HG03196 (cell line): ENCODE measurements at regions not wholly inside any gene's neighbourhood (a gene's known extent, or its start where the extent isn't known, plus 50 kb on each side); places are given as distances from the start of the nearest gene placed in this dataset.
"Not testable (repeated sequence)": the region's sequence is repeated elsewhere in the genome, so short reads cannot be mapped to it uniquely, and the experiment has no call there.

Source experiments
- ATAC-seq: cut with Tn5 transposase; IDR thresholded peaks from one replicate; pipeline ENCODE4 v1.9.1; 2021; ENCODE audit not compliant: unreplicated experiment

DNA sequence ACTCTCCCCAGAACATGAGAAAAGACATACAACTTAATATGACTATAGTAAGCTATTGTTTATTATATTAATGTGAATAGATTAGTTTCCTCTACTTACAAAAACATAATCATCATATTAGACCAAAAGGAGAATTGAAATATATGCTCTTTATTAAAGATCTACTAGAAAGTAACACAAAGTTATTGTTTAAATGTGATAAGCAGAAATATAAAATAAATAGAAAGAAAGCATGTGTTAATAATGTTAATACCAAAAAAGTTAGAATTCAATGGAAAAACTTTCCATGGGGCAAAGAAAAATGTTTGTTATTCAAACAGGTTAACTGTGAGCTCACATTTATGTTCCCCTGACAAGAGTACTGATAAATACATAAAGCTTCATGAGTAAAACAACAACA lies 421.4 kb upstream of the UBE2E3 start:
- no peak for ATAC-seq

- no peak for ATAC-seq
Observed at GRCh38 chr2:180555391-180555965, 424.9 kb upstream of the UBE2E3 start.

GRCh38 chr2:180554330-180554729 lies 426.1 kb upstream of the UBE2E3 start:
- ATAC-seq, result no peak

DNA sequence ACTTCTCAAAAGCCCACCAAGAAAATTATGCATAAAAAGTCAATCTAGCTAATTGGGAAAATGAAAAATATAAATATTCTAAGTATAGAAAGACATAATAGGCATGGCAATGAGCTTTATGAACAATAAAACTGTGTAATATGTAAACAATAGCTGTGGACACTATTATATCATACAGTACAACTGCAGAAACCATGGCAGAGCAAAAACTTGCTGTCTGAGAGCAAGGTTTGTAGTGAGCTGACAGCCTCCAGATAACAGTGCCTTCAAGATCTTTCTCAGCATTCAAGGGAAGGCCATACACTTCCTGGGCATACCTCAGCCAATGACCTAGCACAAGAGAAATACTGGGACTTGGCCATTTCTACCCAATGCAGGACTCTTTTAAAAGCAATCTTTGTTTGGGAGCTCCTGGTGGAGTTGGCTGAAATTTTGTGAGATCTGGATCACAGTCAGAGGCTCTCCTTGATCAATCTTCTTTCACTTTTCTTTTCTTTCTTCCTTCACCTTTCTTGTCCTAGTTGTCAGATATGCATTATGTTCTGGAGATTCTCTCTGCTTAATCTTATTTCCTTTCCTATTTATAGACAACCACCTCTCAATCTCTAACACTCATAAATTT lies 427.2 kb upstream of the UBE2E3 start:
- no peak for ATAC-seq

DNA sequence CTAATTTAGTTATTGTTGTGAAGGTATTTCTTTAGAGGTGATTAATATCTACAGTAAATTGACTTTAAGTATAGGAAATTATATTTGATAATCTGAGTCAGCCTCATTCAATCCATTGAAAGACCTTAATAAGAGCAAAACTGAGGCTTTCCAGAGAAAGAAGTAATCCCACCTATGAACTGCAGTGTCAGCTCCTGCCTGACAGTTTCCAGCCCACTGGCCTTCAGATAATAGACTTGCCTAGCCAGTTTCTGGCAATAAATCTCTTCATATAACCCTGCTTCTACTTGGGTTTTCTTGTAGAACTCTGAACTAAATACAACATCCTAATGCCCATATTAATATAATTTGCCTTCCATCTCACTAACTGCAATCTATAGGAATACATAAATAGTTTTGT lies 437.9 kb upstream of the UBE2E3 start:
- ATAC-seq, result no peak

- no peak for ATAC-seq
Observed at GRCh38 chr2:180540761-180541160, 439.6 kb upstream of the UBE2E3 start.

- ATAC-seq, result no peak
Observed at GRCh38 chr2:180539541-180539940, 440.9 kb upstream of the UBE2E3 start.

DNA sequence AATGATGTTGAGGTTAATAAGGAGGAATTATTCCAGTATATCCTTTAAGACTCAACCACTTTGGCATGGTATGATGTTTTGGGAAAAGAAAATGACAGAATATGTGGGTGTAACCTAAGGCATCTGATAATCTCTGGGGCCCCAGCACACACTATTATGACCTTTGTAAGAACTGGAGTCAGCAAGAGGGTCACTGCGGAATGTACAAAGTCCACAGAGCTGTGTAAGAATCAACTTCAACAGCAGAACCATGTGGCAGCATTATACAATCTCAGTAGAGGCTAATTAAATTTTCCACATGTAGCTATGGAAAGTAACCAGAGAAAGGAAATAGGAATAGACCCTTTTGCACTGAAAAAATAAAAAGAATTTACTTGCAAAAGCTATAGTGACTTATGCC lies 445.1 kb upstream of the UBE2E3 start:
- no peak for ATAC-seq

GRCh38 chr2:180531787-180532186 lies 448.6 kb upstream of the UBE2E3 start:
- ATAC-seq, result not testable (repeated sequence)

- no peak for ATAC-seq
Observed at GRCh38 chr2:180524499-180524898, 455.9 kb upstream of the UBE2E3 start.

DNA sequence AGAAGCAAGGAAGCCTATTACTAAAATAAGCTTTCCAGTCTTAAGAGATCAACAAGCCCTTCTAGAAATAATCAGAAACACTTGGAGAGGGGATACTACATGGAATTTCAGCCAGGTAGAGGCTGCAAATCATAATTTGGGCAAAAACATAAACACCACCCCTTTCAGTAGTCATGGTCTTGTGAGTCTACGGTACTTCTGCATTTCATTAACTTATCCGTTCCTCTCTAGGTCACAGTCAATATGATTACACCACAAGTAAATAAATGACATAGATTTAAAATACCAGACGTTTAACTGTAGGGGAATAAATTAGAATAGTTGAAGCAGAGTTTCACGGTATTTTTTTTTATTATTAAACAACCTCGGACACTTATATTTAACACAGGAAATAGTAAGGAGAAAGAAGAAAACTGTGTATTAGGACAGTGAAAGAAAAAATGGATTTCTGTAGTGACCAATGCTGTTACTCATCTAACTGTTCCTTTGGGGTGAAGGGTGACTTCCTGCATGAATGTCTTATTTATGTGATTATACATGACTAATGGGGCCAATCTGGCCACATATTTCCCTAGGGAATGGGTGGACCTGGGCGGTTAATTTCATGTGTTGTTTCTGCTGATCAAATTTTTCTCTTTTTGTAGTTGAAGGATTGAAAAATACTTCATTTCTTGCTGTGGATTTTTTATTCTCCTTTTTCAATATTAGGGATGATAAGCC lies 456.6 kb upstream of the UBE2E3 start:
- ATAC-seq, result no peak

DNA sequence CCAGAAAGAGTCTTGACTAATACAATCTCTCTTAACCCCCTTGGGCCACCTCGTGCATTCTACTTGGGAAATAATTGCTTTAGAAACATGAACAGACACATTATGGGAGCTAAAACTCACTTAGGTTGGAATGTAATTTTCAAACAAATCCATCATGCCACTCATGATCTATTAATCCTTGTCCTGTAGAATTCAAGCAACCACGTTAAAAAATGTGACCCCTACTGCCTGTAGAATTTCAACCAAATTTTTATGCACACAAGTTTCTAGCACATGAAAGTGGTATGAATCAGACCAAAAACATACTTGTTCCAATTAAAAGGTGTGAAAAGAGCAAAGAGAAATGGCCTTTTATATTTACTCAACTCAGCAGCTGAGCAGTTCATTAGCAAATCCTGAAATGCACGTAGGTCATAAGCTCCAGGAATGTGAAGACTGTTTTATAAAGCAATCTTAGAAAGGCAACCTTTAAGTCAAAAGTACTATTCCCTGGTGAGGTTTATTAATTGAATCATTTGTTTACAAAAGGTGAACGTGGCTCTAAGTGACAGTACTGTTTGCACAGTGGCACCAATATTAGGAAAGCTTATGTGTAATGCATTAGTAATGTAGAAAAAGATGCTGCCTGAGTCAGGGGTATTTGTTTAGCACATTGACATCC lies 459.4 kb upstream of the UBE2E3 start:
- ATAC-seq, result no peak

DNA sequence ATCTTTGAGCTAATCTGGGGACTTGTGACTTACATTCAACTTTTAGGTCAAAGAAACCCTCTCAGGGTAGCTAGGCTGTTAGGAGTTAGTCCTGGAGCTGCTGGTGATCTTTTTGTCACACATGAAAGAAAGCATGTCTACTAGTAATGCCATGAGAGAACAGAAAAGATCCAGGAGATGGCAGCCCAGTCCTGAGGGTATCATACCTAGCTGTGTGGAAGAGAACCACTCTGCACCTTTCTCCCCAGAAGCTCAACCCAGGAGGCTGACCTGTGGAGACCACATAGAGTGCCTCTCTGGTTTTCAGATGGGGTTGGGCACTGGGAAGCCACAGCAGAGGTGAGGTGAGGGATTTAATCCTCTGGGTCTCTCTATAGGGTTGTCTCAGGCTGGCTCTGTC lies 460.2 kb upstream of the UBE2E3 start:
- ATAC-seq, result no peak

DNA sequence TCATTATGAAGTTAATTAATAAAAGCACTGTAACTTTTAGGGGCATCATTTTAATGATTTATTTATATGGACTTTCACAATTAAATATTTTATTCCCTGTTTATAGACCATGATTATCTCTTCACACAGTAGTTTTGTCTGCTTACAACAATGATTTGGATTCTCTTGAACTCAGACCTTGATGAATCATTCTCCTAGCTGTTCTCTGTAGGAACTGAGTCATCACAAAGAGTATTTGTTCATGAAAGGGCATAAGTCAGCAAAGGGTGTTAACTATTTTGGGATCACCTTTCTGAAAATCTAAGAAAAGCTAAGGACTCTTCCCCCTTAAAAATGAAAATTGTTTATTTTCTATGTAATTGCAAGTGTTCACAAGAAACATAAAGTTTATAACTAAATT lies 461.1 kb upstream of the UBE2E3 start:
- no peak for ATAC-seq

- ATAC-seq, result no peak
Observed at GRCh38 chr2:180516232-180516631, 464.2 kb upstream of the UBE2E3 start.

DNA sequence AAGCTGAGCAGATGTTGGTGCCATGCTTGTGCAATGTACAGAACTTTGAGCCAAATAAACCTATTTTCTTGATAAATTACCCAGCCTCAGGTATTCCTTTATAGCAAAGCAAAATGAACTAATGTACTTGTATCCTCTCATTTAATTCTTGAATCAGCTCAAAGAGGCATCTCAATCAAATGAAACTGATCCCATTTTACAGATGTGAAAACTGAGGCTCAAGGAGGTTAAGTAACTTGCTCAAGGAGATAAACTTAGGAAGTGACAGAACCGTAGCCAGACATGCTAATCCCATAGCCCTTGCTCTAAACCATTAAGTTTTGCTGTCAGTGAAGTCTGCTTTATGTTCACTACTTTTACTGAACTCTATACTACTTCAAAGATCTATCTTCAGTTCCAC lies 467.0 kb upstream of the UBE2E3 start:
- ATAC-seq, result no peak

DNA sequence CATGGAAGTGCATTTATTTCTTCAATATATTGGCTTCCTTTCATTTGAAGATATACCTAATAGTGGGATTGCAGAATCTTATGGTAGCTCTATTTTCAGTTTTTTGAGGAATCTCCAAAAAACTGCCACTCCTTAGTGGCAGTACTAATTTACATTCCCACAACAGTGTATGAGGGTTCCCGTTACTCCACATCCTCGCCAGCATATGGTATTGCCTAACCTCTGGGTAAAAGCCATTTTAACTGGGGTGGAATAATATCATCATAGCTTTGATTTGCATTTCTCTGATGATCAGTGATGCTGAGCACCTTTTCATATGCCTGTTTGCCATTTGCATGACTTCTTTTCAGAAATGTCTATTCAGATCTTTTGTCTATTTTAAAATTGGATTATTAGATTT lies 471.9 kb upstream of the UBE2E3 start:
- ATAC-seq, result no peak

DNA sequence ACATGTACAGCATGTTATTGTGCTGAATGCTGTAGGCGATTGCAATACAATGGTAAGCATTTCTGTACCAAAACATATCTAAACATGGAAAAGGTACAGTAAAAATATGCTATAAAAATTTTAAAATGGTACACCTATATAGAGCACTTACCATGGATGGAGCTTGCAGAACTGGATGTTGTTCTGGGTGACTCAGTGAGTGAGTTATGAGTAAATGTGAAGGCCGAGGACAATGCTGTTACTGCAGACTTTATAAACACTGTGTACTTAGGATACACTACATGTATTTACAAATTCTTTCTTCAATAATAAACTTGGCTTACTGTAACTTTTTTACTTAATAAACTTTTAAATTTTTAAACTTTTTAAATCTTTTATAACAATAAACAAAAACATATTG lies 473.4 kb upstream of the UBE2E3 start:
- ATAC-seq, result no peak

DNA sequence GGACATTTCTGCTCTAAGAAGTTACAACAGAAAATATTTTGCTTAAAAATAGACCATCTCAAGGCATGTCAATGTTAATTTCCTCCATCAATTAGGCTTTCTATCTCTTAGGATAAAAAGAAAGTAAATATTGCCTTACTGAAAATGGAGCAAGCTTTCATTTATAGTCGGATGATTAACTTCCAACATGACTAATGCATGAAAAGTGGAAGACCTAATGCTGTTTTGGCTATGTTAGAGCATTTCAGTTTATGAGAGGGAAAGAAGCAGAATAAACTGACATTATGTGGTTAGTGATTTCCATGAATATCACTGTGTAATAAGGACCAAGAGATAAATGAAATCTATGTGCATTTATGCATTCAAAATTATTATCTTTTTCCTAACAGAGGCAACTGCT lies 475.2 kb upstream of the UBE2E3 start:
- no peak for ATAC-seq

GRCh38 chr2:180497621-180498152 lies 482.7 kb upstream of the UBE2E3 start:
- no peak for ATAC-seq

DNA sequence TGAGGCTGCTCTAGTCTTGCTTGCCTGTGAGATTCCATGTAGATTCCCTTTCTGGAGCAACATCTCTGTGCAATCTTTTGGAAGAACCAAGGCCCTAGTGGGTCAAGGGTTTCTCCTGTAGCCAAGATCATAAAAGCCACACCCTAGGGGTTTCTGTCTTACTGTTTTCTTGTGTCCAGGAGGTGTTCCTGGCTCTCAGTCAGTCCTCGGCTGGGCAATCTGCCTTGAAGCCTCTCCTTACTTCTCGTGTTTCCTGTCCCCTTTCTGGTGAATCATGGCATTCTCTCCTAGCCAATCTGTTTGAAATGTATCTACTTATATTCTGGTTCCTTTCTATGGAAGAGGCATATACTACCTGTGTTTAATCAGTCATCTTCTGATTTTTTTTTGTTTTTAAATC lies 484.8 kb upstream of the UBE2E3 start:
- ATAC-seq, result no peak

DNA sequence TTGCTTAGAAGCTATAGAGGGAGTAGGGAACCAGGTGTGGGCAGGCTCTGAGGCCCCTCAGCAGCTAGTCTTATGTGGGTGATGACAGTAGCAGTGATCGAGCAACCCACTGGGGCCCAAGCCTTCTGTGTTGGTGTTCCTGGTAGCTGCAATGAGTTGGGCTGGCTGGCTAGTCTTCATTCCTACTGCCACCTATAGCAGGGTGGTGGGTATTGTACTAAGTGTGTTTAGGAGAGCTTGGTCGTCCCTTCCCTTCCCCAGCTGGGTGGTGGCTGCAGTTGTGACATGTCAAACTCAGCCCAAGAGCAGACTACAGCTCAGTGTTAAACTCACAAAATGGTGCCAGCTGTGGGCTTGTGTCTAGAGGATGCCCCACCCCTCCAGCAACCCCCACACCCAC lies 486.1 kb upstream of the UBE2E3 start:
- no peak for ATAC-seq
